ENCODE measurements at regions not wholly inside any gene's neighbourhood (a gene's known extent, or its start where the extent isn't known, plus 50 kb on each side); places are given as distances from the start of the nearest gene placed in this dataset.

DNA sequence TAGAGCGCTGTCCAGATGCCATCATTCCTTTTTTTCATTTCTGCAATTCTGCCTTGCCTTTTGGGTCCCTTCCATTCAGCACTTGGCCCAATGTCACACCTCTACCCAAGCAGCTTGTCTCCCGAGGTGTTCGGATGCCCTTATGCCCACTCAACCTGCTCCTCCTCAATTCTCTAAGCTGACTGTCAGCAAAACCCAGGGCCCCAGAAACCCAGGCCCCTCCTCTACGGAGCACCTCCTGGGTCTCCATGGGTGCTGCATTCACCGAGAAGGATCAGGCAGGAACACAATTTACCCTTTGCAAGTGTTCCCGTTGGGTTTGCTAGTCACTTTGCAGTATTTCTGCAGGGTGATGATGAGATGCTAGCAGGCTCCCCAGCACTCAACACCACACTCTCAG, 86.7 kb upstream of the RAB6C start:
- no peak for DNase-seq (ENCODE audit: low read depth, low spot score)
- no peak overlapping the region for H3K27ac ChIP-seq

DNA sequence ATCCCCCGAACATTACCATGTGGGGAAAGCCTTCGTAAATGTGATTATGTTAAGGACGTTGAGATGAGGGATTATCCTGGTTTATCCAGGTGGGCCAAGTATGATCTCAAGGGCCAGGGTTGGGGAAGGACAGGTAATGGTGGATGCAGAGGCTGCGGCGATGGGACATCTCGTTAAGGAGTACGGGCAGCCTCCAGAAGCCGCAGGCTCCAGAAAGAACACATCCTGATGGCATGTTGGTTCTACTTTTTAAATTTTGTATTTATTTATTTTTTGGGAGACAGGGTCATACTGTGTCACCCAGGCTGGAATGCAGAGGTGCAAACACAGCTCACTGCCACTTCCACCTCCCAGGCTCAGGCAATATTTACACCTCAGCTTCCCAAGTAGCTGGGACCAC, 86.2 kb upstream of the RAB6C start:
- DNase-seq (ENCODE audit: low read depth, low spot score): no peak
- no peak overlapping the region for H3K27ac ChIP-seq

DNA sequence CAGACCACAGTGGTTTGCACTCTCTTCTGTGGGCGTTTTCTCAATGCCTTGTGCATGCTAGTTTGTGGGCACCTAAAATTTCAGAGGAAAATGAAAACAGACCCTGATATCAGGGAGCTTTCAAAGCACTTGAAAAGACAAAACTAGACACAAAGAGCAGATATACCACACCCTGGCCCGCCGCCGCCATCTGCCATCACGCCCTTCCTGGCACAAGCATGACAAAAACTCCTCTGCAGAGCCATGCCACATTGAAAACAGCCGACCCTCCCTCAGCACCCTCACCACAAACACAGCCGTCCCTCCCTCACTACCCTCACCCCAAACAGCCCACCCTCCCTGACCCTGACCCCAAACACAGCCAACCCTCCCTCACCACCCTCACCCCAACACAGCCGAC, 84.8 kb upstream of the RAB6C start:
- no peak overlapping the region for H3K27ac ChIP-seq
- no peak for DNase-seq (ENCODE audit: low read depth, low spot score)

DNA sequence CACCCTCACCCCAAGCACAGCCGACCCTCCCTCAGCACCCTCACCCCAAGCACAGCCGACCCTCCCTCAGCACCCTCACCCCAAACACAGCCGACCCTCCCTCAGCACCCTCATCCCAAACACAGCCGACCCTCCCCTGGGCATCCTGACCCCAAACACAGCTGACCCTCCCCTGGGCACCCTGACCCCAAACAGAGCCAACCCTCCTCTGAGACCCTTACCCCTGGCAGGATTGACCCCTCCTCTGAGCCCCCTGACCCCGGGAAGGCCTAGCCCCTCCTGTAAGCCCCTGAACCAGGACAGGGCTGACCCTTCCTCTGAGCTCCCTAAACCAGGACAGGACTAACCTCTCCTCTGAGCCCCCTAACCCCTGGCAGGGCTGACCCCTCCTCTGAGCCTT, 84.4 kb upstream of the RAB6C start:
- no peak overlapping the region for H3K27ac ChIP-seq
- DNase-seq (ENCODE audit: low read depth, low spot score): no peak

DNA sequence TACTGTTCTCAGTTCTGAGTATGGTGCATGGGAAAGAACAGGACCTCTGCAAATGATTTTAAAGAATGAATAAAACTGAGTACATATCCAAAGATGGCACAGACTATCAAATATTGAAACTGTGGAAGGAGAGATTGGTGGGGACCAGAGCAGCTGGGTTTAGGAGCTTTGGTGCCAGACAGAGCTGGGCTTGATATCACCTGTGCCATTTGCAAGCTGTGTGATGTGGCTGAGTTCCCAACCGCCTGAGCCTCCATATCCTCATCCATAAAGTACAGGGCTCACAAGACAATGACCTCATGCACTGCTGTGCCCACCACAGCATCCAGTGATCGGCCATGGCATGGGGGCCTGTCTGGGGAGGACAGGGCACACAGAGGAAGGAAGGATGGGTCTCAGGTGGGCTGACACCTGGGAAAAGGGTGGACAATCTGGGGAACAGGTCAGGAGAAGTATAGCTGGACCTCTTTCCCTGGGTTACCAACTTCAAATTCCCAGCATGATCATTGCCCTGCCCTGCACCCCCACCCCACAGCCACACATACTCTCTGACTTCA, 83.9 kb upstream of the RAB6C start:
- DNase-seq (ENCODE audit: low read depth, low spot score): no peak
- no peak overlapping the region for H3K27ac ChIP-seq

DNA sequence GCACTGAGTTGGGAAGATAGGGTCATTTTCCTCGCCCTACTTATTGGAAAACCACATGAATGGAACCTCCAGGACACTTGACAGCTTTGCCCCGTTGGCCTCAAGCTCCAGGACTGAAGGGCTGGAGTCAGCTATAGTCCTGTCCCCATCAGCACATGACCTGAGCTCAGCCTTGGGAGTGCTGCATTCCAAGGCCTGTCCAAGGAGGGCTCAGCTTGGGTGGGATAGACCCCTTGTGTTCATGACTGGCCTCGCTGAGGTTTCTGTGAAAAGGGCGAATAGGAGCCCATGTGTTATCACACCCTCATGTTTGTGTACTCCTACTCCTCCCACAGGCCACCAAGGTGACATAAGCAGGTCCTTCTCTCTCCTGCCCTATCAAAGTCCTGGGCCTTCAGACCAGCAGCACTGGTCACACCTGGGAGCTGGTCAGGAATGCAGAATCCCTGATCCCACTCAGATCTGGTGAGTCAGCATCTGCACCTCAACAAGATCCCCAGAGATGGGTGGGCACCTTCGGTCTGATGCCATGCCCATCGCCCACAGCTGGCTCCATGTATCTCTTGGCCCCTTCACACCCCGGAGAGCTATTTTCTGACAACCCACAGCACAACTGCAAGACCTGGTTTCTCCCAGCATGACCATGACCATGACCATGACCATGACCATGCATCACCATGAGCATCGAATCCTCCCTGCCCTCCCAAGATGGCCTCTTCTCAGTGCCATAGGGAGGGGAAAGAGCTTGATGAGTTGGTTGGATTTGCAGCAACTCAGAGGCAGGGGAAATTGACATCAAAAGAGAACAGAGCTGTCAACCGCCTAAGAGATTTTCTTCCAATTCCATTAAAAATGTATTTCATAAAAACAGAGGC, 83.0 kb upstream of the RAB6C start:
- no peak for DNase-seq (ENCODE audit: low read depth, low spot score)
- H3K27ac ChIP-seq: no peak overlapping the region

DNA sequence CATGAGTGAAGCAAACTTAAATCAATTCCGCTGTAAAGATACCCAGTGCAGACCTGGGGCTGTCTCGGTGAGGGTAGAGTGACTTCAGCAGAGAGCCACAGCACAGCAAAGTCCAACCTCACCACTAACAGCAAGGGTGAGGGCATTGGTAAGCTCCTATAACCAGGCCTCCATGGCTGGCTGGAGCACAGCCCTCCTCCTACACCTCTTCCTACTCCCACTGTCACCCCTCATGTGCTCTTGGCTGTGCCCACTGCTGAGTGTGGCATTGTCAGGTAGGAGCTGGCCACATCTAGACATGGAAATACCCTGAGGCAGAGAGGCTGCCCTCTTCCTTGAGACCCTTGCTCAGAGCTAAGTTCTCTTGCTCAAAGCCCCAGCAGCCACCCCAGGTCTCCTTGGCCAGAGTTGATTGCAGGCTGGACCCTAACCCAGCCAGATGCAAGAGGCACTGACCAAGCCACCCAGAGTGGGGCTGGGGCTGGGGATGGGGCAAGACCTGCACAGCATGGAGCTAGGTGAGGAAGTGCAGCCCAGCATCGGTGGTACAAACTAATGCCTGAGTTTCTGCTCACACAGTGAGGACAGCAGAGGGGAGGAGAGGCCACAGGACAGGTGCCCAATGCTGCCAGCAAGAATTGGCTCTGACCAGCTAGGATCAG, 77.6 kb upstream of the RAB6C start:
- DNase-seq (ENCODE audit: low read depth, low spot score): no peak
- no peak overlapping the region for H3K27ac ChIP-seq

DNA sequence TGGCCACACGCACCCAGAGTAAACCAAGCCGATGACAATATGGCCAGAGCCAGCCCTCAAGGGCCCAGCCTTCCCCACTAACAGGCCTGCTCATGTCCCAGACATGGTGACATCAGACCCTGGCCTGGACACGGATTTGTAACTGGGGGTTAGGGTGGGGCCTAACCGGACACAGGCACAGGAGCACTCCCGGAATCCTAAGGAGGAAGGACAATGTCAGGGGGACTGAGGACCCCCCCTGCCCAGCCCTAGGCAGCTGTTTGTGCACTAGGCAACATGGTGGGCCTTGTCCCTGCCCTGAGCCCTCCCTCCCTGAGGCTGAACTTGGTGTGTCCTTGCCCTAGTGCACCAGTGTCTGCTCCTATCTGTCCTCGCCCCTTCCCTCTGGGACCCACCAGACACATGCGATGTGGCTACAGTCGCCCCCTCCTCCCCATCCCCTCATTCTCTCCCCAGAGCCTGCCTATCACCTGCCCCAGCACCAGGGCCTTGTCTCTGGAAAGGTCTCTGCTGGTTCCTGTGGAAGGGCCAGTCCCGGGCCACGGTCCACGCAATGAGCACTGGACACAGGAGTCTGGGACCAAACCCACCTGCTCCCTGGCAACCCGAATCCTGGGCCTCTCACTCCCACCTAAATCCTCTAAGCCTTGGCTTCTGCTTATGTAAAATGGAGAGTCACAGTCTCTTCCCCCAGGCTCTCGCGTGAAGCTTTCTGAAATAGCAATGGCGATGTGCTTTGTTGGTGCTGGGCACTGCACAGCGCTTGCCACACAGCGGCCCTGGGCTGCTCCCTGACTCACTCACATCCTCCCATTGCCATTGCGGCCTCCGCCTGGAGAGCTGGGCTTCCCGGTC, 76.5 kb upstream of the RAB6C start:
- H3K27ac ChIP-seq: no peak overlapping the region
- DNase-seq (ENCODE audit: low read depth, low spot score): no peak

DNA sequence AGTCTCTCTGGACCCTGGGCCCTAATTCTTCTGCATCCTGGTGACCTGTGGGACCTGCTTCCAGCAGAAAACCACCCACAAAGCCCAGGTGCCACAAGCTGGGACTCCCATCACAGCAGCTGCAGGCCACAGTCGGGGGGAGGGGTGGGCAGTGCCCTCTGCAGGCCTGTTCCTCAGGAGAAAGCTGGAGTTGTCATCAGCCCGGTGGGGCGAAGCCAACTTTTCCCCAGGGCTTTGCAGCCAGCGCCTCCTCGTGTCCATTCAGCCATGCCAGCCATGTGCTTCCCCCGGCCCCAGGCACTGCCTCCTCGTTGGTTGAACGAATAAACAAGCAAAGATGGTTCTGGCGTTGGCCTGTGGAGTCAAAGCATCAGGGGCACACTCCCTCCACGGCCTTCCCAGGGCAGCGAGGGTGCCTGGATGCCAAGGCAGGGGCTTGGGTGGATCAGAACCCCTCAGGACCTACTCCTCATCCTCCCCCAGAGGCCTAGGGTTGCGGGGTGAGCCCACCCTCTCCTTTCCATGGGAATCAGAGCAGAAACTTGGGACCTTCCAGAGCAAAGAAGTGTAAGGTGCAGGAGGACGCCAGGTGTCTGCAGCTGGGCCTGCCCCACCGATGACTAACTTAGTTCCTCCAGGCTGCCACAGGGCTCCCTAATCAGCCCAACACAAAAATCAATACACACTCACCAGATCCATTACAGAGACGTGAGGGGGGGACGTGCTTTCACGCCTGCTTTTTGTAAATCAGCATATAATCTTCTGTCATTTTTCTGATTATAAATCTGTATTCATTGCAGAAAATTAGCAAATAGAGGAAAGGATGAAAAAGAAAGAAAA, 75.7 kb upstream of the RAB6C start:
- no peak for DNase-seq (ENCODE audit: low read depth, low spot score)

DNA sequence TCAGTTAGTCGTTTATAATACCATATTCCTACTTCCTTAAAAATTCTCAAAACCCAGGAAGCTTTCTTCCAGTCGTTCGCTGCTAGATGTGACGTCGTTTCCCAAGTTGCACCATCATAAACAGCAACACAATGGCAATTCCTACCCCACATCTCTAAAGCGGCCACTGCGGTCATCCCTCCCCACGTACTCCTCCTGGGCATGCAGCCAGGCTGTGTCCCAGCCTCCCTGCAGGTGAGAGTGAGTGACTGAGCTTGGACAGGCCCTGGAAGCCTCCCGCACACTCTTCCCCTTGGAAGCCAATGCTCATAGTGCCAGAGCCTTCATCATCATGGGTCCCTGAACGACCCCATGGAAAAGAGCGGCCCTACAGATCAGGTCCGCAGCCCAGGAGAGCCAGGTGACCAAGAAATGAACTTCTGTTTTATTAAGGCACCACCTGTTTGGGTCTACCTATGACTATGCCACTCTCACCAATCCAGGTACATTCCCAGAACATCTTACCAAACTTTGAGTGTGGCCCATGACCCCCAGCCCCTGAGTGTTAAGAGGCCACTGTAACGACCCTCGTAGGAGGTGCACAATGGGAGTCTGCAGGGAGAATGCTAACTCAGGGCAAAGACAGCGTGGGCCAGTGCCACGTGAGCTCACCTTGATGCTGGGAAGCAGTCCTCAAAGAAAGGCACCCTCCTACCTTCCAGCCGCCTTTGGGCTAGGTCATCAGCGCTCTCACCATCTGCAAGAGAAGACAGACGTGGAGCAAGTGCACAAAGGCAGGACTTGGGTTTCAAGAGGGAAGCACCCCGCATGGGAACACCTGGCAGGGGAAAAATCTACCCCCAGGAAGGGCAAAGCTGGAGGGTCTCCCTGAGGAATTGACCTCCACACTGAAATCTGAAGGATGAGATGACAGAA, 74.7 kb upstream of the RAB6C start:
- no peak for DNase-seq (ENCODE audit: low read depth, low spot score)
- no peak overlapping the region for H3K27ac ChIP-seq

More for the DNA sequence above, 75.7 kb upstream of the RAB6C start:
- H3K27ac ChIP-seq: no peak overlapping the region

DNA sequence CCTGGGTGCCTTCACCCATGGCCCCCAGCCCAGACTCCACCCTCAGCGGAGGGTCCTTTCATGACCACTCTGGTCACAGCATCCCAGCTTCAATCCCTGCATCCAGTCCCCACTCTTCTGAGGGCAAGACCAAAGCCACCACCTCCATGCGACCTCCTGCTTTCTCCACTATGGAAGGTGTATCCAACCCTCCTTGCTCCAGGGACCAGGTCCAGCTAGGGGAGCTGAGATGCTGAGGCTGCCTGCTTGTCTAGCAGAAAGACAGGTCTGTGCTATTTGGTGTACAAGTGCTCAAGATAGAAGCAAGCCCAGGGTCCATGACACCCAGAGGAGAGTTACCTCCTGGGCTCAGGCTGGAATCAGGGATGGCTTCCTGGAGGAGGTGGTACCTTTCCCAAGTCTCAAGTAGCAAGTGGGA, 73.8 kb upstream of the RAB6C start:
- no peak for DNase-seq (ENCODE audit: low read depth, low spot score)
- H3K27ac ChIP-seq: no peak overlapping the region

DNA sequence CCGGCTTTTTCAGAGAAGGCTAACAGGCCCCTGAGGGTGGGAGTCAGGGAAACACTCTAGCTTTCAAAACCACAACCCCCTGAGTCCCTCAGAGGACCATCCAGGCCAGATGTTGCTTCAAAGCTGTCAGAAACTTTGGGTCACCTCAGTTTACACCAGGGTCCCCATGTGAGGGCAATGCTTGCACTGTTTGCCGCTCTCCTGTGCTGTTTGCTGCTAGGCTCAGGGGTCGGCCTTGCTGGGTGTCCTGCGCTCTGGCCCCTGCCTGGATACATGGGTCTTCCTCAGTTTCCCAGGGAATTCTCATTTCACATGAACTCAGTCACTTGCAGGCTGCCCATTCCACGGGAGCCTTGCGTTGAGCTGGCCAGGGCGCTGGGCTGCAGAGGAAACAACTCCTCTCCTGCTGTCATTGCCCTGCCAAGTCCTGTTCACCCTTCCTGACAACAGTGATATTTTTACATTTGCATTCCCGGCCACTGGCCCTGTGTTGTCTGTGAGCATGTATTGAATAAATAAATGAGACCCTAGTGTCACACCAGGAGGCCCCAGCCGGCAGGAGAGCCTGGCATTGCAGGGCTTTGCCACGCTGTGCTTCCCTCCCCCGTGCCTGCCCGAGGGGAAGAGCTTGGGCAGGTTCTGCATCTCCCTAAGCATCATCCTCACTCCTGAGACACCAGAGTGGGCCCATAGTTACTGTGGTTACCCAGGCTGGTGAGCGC, 73.2 kb upstream of the RAB6C start:
- no peak for DNase-seq (ENCODE audit: low read depth, low spot score)
- H3K27ac ChIP-seq: no peak overlapping the region

DNA sequence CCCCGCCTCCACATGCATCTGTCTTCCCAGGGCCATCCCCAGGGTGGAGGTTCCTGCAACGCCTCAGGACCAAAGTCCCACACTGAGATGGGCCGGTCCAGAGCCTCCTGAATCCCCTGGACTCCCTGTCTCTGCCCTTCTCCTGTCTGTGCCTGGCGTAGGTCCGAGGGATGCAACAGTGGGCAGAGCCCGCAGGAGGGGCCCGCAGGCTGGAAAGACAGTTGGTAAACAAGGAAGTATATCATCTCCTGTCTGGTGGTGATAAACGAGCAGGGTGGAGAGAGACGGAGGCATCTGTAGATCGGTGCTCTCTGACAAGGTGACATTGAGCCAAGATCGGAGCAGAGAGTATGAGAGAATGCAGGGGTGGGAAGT, 72.6 kb upstream of the RAB6C start:
- no peak for DNase-seq (ENCODE audit: low read depth, low spot score)
- H3K27ac ChIP-seq: no peak overlapping the region

DNA sequence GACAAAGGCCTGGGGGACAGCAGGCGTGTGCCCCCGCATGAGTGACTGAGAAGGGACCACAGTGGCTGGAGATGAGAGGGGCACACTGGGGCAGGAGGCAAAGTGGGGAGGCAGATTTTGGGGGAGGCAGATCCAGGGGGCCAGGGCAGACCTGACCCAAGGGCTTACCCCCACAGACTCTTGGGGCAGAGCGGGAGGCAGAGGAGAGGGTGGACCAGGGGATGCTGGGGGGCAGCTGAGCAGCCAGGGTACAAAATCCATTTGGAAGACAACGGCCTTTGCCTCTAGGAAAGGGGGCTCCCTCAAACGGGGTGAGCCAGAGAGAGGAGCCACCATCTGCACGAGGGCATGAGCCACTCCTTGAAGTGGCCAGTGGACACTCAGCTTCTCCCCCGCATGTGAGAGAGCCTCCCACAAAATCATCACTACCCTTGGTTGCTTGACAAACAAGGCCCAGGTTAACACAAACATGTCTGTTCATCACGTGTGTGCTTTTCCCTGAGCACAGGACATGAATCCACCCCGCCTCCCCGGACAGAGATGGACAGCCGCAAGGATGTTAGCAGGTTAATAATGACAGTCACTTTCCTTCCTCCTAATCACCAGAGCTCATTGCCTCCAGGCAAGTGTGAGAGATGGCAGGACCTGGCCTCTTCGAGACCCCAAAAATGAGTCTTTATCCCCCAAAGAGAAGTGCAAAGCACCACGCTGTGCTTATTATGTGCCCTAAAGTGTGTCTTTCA, 72.0 kb upstream of the RAB6C start:
- H3K27ac ChIP-seq: no peak overlapping the region
- DNase-seq (ENCODE audit: low read depth, low spot score): no peak

DNA sequence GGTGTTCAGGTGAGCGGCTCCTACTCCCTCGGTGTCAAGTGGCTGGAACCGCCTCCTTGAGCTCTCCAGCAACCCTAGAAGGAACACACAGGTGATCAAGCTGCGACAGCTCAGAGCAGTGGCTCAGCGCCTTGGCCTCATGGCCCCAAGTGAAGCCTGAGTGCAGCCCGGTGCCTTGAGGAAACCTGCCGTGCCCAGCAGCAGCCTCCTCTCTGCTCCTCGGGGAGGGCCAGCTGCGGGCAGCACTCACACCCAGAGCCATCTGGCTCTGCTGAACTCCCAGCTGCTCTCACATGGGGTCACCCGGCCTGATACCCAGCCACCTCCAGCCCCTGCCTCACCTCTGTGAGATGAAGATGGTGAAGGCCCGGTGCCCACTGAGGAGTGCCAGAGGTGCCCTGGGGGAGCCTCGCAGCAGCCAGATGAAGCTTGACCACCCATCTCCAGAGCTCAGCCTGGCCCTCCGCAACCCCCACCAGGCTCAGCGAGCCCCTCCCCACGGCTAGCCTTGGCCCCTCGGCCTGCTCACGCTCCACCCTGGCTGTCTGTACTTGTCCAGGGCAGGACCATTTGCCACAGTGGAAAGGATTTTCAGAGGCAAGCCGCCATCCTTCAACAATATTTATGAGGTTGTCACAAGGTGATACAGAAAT, 70.6 kb upstream of the RAB6C start:
- no peak for DNase-seq (ENCODE audit: low read depth, low spot score)
- no peak overlapping the region for H3K27ac ChIP-seq

DNA sequence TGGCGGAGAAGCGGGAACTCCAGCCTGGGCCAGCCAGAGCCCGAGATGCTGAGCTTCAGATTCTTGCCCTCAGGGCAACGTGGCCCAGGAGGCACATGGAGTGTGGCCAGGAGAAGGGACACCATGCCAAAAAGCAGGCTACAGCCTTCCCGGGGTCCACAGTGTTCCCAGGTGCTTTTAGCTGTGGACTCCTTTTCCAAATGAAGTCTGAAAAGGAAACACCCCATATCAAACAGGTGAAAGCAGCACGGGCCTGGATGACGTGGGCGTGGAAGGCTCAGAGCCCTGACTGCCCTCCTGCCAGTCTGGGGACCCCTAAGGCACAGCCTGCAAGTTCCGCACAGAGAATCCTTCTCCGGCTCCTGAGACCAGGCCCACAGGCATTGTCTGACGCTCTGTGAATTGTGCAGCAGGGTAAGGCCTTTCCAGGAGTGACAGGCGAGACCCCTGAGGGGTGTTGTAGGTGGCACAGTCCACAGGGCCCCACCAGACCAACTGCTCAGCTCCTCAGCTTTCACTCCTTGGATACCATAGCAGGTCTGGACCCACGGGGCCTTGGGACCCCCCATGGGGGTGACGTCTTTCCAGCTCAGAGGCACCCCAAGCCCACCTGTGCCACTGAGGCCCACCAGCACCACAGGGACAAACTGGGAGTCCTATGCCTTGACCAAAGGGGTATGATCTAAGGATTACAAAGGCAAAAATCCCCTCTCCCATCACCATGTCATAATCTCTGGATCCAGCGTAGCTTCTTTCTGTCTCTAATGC, 69.6 kb upstream of the RAB6C start:
- H3K27ac ChIP-seq: no peak overlapping the region
- DNase-seq (ENCODE audit: low read depth, low spot score): no peak

Data from epithelial cell of prostate (primary cell).